SK-N-SH treated with all-trans-retinoic acid at 6 μM for 48 hours (cell line): ENCODE measurements at regions not wholly inside any gene's neighbourhood (a gene's known extent, or its start where the extent isn't known, plus 50 kb on each side); places are given as distances from the start of the nearest gene placed in this dataset.

Experiments used
- CSDC2 ChIP-seq: fragments of 250-450 bp; sonication (Bioruptor Pico); IDR thresholded peaks from 2 replicates; pipeline ENCODE4 v1.5.0; 2020; ENCODE audit warnings: mild to moderate bottlenecking, moderate library complexity
- OSR1 ChIP-seq: fragments of 250-450 bp; sonication (Bioruptor Pico); IDR thresholded peaks from 2 replicates; pipeline ENCODE4 v1.8.0; 2022; ENCODE audit warnings: moderate library complexity, mild to moderate bottlenecking, inconsistent platforms
- PATZ1 ChIP-seq: fragments of 250-450 bp; sonication (Bioruptor Pico); IDR thresholded peaks from 2 replicates; pipeline ENCODE4 v1.8.0; 2020; ENCODE audit warnings: mild to moderate bottlenecking, moderate library complexity, borderline replicate concordance
- RARB ChIP-seq: fragments of 250-450 bp; sonication (Bioruptor Pico); IDR thresholded peaks from 2 replicates; pipeline ENCODE4 v1.8.0; 2021; ENCODE audit warnings: mild to moderate bottlenecking, moderate library complexity
- ZFP3 ChIP-seq: fragments of 250-450 bp; sonication (Bioruptor Pico); IDR thresholded peaks from 2 replicates; pipeline ENCODE4 v1.5.0; 2020; ENCODE audit warnings: mild to moderate bottlenecking, moderate library complexity

GRCh38 chr18:21963336-21963735 is 206.1 kb upstream of the GATA6 start:
- TF ChIP-seq OSR1 (CRISPR knock-in tag): no peak
- no peak for TF ChIP-seq ZFP3 (CRISPR knock-in tag)
- TF ChIP-seq CSDC2 (CRISPR knock-in tag): no peak
- no peak for TF ChIP-seq PATZ1 (CRISPR knock-in tag)
- no peak for TF ChIP-seq RARB (CRISPR knock-in tag)
